ENCODE measurements at regions not wholly inside any gene's neighbourhood (a gene's known extent, or its start where the extent isn't known, plus 50 kb on each side); places are given as distances from the start of the nearest gene placed in this dataset.

- DNase-seq: no peak
These were observed 1676.7 kb upstream of the TENM3 start for GRCh38 chr4:180566492-180566891.

DNA sequence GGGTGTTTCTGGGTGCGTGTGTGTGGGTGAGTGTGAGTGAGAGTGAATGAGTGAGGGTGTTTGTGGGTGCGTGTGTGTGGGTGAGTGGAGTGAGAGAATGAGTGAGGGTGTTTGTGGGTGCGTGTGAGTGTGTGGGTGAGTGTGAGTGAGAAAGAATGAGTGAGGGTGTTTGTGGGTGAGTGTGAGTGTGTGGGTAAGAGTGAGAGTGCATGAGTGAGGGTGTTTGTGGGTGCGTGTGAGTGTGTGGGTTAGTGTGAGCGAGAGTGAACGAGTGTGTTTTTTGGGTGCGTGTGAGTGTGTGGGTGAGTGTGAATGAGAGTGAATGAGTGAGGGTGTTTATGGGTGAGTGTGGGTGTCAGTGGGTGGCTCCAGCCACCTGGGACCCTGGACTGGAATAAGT is 1676.1 kb upstream of the TENM3 start:
- DNase-seq: no peak

GRCh38 chr4:180571516-180572055 is 1671.6 kb upstream of the TENM3 start:
- no peak for DNase-seq

DNA sequence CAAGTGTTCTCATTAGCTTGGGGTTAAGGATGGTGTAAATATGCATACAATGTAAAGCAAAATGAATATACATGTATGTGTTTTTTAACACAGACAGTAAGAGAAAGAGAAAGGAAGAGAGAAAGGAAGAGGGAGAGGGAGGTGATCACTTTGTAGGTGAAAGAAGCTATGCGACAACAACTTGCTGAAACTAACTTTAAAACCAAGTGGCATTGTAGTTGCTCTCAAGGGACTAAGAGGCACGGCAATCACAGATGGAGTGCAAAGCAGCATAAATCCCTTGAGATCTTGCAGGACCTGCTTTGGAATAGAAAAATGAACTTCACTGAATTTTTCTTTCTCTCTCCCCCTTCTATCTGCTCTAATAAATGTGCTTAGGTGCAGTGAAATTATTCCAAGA is 1665.0 kb upstream of the TENM3 start:
- DNase-seq: no peak

DNA sequence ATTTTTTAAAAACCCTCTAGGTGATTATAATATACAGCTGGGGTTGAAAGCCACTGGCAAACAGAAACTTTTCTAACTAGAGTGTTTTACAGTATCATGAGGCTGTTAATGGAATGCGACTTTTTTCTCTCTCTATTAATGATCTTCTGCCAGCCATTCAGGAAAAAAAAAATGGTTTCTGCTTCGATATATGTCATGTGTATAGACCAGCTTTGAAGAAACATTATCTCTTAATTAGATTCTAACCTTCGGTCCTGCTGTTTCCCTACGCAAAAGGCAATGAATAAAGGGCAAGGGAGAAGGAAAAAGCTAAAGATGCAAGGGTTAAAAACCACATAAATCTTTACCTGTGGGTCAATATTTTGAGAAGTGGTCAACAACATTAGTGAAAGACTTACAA is 1662.1 kb upstream of the TENM3 start:
- no peak for DNase-seq

GRCh38 chr4:180587379-180587778 is 1655.8 kb upstream of the TENM3 start:
- no peak for DNase-seq

GRCh38 chr4:180589575-180589974 is 1653.6 kb upstream of the TENM3 start:
- no peak for DNase-seq

GRCh38 chr4:180596888-180597483 is 1646.2 kb upstream of the TENM3 start:
- no peak for DNase-seq

- DNase-seq: no peak
These were observed 1644.9 kb upstream of the TENM3 start for GRCh38 chr4:180598281-180598680.

- no peak for DNase-seq
These were observed 1639.4 kb upstream of the TENM3 start for GRCh38 chr4:180603791-180604190.

GRCh38 chr4:180610324-180610723 is 1632.9 kb upstream of the TENM3 start:
- DNase-seq: no peak

DNA sequence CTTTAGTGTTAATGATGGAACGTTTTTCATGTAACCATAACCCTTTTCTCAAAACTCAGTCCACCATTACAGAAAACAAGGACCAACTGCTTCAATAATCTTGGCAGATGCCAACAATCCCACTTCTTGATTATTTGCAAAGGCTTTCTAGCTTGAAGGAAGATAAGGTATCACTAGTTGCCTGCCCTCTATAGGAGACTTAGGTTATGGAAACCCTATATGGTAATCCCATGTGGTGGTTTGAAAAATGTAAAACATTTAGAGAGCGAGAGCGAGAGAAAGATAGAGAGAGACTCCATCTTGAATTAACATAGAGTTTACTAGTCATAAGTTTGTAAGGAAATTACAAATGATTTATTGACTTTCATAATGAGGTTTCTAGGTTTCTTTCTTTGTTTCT is 1627.5 kb upstream of the TENM3 start:
- no peak for DNase-seq

DNA sequence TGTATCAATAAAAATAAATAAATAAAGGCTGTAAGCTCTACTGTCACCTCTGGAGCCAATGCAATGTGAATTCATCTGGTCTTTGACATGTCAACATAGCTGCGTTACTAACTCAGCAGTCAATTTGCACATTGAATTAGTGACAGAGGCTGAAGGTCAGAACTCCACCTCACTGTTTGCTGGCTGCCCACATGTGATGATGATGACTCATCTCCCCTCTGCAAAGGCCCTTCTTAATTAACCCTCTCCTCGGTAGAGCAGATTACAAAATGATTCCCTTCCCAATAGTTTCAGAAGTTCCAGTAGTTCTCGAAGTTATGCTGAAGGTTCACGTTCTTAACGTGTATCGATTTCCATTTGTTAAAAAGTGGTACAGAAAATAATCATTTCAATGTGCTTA is 1626.0 kb upstream of the TENM3 start:
- no peak for DNase-seq

DNA sequence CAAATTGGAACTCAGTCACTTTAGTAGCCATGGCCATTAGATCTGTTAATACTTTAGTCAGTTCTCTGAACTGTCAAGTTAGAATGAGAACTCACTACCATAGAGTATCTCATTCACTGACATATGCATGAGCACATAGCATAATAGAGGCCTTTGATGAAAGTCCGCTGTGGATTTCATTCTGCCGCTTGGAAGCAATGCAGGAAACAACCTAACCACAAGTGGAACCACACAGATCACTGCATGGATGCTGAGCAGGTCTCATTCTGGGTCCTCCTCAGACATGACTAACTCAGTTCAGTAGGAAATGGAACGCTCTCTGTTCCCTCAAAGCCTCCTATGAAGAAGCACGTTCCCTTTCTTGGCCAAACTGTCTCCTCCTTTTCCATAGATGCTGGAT is 1624.8 kb upstream of the TENM3 start:
- no peak for DNase-seq

GRCh38 chr4:180619440-180619839 is 1623.8 kb upstream of the TENM3 start:
- no peak for DNase-seq

DNA sequence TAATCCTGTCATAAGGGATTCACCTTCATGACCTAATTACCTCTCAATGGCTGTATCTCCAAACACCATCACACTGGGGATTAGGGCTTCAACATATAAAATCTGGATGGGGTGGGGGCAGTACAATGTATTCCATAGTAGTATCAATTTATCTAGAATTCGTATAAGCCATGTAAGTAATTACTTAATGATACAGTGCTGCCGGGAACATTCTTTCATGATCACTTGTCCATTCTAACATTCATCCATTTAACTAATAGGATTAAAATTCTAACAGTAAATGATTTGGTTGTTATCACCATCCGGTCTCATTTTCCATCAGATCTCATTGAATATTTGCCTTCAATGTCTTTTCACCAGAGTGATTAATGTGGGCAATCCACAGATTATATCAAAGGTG is 1620.9 kb upstream of the TENM3 start:
- no peak for DNase-seq

GRCh38 chr4:180625653-180626052 is 1617.5 kb upstream of the TENM3 start:
- DNase-seq: no peak

DNA sequence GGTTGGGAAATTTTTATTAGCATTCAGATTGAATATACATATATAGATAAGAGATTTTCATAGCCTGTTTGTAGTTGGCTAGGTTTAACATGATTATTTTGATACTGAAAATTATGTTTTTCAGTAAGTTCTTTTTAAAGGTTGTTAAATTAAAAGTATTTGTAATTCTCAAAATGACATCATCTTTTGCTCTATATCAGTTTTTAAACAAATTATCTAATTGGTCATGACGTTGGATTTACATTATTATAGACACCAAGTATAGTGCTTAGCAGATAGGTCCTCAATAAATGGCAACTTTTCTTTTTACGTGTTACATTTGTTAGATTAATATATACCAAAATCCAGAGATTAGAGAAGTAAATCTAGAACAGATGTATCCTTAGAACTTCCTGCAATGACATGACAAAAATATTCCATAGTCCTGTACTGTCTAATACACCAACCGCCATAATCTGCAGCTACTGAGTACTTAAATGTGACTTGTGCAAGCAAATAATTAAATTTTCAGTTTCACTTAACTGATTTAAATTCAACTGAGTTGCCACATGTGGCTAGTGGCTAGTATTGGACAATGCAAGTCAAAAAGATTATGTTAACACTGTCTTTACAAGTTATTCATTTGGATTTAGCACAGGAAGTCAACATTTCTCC is 1613.1 kb upstream of the TENM3 start:
- DNase-seq: no peak

GRCh38 chr4:180634306-180634705 is 1608.9 kb upstream of the TENM3 start:
- DNase-seq: no peak

GRCh38 chr4:180635281-180635680 is 1607.9 kb upstream of the TENM3 start:
- DNase-seq: no peak

- no peak for DNase-seq
These were observed 1606.4 kb upstream of the TENM3 start for GRCh38 chr4:180636696-180637404.

DNA sequence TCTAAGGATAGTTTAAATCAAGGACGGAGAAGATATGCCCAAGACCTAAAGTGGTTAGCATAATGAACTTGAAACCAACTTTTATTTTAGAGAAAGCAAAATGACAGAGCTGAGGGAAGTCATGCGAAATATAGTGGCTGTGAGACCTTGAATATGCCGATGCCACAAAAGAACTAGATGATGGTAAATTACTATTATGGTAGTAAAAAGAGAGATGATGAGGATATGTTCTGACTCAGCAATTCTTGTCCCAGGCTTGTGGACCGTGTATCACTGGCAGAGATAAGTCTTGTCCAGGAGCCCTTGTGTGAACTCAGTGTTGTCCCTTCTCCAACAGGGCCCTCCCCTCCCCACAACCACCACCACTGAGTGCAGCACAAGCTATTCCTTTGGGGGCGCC is 1605.6 kb upstream of the TENM3 start:
- DNase-seq: no peak

DNA sequence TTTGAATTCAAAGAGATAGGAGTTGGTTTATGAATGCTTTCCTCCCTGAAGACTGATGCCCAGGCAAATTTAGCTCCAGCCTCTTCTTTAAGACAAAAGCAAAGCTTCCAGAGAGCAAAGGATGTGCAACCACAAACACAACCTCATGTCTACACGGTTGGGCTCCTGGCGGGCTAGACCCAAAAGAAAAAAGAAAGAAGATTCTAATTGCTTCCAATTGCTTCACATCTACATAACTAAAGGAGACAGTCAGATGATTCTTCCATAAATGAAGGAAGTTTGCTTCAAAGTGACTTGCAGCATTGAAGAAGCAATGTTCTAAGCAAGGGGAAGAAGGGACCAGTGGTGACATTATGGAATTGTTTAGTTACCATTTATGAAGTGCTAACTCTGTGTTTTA is 1603.0 kb upstream of the TENM3 start:
- no peak for DNase-seq

GRCh38 chr4:180641495-180641894 is 1601.7 kb upstream of the TENM3 start:
- DNase-seq: no peak

Data from activated CD8-positive, alpha-beta memory T cell treated with anti-CD3 and anti-CD28 coated beads, Interleukin-2, amount 50 U/mL, for 48 hours (primary cell).